ENCODE measurements at regions not wholly inside any gene's neighbourhood (a gene's known extent, or its start where the extent isn't known, plus 50 kb on each side); places are given as distances from the start of the nearest gene placed in this dataset.

GRCh38 chrX:122244080-122244479 is 940.0 kb upstream of the GRIA3 start:
- no peak for TF ChIP-seq CTCF (IDR thresholded peaks at IDR 0.05; ENCODE audit: borderline replicate concordance, extremely low read depth, low read length, poor library complexity, severe bottlenecking)
- no peak for TF ChIP-seq EZH2 (IDR thresholded peaks at IDR 0.05; ENCODE audit: borderline replicate concordance, low read depth, low read length, severe bottlenecking)

All from DND-41 (cell line).